AG09319 (cell line): ENCODE measurements at regions not wholly inside any gene's neighbourhood (a gene's known extent, or its start where the extent isn't known, plus 50 kb on each side); places are given as distances from the start of the nearest gene placed in this dataset.

ENCODE experiments used
- DNase-seq: peaks from one replicate; pipeline ENCODE4 v3.0.0-alpha.2; 2010; ENCODE audit warnings: low read depth; ENCODE audit errors: extremely low read depth
- TF ChIP-seq, protein P1 (sequence below): IDR thresholded peaks from 2 replicates; pipeline ENCODE4 v1.5.1; 2011; ENCODE audit warnings: low read depth, mild to moderate bottlenecking, inconsistent platforms, low read length, moderate library complexity

GRCh38 chr6:92763680-92764079 is 655.7 kb downstream of the EPHA7 start:
- DNase-seq: no peak
- TF ChIP-seq, protein P1, sequence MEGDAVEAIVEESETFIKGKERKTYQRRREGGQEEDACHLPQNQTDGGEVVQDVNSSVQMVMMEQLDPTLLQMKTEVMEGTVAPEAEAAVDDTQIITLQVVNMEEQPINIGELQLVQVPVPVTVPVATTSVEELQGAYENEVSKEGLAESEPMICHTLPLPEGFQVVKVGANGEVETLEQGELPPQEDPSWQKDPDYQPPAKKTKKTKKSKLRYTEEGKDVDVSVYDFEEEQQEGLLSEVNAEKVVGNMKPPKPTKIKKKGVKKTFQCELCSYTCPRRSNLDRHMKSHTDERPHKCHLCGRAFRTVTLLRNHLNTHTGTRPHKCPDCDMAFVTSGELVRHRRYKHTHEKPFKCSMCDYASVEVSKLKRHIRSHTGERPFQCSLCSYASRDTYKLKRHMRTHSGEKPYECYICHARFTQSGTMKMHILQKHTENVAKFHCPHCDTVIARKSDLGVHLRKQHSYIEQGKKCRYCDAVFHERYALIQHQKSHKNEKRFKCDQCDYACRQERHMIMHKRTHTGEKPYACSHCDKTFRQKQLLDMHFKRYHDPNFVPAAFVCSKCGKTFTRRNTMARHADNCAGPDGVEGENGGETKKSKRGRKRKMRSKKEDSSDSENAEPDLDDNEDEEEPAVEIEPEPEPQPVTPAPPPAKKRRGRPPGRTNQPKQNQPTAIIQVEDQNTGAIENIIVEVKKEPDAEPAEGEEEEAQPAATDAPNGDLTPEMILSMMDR: no peak

GRCh38 chr6:92763274-92763584 is 656.1 kb downstream of the EPHA7 start:
- TF ChIP-seq, protein P1: no peak
- DNase-seq: no peak

DNA sequence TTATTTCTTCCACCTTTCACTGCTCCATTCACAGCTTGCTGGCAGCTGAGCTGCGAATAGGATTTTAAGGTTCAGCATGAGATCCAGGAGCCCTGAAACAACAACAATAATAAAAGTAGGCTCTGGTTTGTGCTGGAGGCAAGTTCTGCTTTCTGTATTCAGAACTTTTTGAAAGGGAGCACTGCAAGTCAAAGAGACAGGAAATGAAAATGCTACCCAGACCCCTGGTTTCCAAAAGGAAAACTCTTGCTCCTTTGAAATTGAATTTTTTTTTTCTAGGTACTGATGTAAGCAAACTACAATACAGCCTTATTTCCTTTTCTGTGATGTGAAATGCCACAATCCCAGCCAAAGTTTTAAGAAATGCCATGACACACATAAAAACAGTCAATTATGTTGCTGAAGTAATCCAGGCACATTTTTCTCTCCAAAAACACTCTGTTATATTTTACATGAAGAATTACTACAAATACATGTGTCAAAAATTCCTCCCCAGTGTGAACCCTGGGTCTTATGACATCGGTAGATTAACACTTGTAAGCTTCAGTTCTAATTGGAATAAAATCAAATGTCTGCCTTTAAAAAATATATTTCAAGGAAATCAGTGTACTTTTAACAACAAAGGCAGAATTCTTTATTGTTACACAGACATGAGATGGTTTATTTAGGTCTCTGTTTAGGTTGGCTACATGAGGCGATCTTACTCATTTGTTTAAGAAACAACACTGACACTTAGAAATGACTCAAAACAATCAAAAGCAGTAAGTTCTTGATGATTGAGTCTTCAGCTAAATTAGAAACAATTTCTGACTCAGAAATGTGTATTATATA is 656.7 kb downstream of the EPHA7 start:
- TF ChIP-seq, protein P1: no peak
- no peak for DNase-seq

DNA sequence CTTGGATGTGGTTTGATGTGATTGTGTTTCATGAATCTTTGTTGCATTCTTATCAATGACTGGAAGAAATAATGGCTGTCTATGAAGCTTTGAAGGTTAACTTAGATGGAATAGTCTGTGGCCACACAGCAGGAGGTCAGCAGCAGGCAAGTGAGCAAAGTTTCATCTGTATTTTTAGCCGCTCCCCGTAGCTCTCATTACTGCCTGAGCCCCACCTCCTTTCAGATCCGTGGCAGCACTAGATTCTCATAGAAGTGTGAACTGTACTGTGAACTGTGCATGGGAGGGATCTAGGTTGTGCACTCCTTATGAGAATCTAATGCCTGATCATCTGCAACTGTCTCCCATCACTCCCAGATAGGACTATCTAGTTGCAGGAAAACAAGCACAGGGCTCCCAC is 660.2 kb downstream of the EPHA7 start:
- no peak for DNase-seq
- TF ChIP-seq, protein P1: no peak

- TF ChIP-seq, protein P1: no peak
- DNase-seq: no peak
Measured at GRCh38 chr6:92757925-92758324, 661.4 kb downstream of the EPHA7 start.

DNA sequence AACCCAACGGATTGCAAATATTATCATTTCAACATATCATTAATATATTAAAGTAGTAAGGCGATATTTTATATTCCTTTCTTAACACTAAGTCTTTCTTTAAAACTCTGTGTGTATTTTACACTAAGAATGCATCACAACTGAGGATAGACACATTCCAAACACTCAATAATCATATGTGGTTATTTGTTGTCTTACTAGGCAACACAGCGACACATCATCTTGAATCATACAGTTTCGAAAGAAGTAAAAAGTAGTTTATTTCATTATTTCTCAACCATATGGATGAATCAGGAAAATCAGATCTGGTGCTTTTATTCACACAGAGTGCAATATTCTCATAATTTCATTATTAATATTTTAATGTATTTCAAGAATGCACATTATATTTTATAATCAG is 662.4 kb downstream of the EPHA7 start:
- TF ChIP-seq, protein P1: no peak

DNA sequence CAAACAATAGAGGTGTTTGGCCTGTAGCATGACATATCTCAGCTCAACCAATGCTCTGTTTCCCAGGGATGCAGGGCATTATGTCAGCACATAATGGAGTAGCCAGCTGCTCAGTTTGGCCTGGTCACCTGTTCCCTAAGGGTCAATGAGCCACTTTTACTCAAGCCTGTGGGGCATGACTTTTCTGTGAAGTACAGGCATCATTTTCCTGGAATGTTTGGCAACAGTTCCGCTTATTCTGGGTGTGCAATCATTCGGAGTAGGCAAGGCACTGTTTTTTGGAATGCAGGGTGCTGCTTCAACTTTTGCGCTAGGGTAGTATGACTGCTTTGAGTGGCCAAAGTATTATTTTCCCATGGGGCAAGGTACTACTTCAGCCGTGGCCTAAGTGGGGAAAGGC is 665.4 kb downstream of the EPHA7 start:
- DNase-seq: no peak
- TF ChIP-seq, protein P1: no peak

More for the DNA sequence above, 662.4 kb downstream of the EPHA7 start:
- no peak for DNase-seq
